Astrocyte of the cerebellum (primary cell): ENCODE measurements at regions not wholly inside any gene's neighbourhood (a gene's known extent, or its start where the extent isn't known, plus 50 kb on each side); places are given as distances from the start of the nearest gene placed in this dataset.

ENCODE experiments used
- DNase-seq: peaks from one replicate; pipeline ENCODE4 v3.0.0-alpha.2; 2011; ENCODE audit warnings: low read depth
- H3K4me3 ChIP-seq: 2 replicates; pipeline ENCODE4 v1.5.1; 2011; ENCODE audit warnings: mild to moderate bottlenecking, low read depth, low read length, moderate library complexity
- in situ Hi-C: cut with HindIII; loops from 2 replicates; pipeline ENCODE4 v1.10.0; 2017; ENCODE audit warnings: low sequenced_read_pairs
- TF ChIP-seq, protein P1 (sequence below): IDR thresholded peaks from 2 replicates; pipeline ENCODE4 v1.5.1; 2012; ENCODE audit warnings: low read length, low read depth, moderate library complexity, mild to moderate bottlenecking; ENCODE audit errors: missing control alignments

DNA sequence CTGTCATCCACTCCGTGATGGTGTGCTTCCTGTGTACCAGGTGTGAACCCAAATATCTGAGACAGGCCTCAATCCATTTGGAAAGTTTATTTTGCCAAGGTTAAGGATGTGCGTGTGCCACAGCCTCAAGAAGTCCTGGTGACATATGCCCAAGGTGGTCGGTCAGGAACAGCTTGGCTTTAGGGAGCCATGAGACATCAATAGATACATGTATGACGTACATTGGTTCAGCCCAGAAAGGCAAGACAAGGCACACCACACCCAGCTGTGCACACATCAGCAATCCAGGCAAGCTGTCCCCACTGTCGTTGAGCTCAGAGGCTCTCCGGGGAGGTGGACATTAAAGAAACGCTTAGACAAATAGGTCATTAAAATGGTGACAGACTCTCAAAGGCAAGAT, 56.8 kb upstream of the SHANK2 start:
- in situ Hi-C loops = no loop called here
- TF ChIP-seq, protein P1, sequence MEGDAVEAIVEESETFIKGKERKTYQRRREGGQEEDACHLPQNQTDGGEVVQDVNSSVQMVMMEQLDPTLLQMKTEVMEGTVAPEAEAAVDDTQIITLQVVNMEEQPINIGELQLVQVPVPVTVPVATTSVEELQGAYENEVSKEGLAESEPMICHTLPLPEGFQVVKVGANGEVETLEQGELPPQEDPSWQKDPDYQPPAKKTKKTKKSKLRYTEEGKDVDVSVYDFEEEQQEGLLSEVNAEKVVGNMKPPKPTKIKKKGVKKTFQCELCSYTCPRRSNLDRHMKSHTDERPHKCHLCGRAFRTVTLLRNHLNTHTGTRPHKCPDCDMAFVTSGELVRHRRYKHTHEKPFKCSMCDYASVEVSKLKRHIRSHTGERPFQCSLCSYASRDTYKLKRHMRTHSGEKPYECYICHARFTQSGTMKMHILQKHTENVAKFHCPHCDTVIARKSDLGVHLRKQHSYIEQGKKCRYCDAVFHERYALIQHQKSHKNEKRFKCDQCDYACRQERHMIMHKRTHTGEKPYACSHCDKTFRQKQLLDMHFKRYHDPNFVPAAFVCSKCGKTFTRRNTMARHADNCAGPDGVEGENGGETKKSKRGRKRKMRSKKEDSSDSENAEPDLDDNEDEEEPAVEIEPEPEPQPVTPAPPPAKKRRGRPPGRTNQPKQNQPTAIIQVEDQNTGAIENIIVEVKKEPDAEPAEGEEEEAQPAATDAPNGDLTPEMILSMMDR = no peak
- H3K4me3 ChIP-seq = no peak overlapping the region
- DNase-seq = no peak

DNA sequence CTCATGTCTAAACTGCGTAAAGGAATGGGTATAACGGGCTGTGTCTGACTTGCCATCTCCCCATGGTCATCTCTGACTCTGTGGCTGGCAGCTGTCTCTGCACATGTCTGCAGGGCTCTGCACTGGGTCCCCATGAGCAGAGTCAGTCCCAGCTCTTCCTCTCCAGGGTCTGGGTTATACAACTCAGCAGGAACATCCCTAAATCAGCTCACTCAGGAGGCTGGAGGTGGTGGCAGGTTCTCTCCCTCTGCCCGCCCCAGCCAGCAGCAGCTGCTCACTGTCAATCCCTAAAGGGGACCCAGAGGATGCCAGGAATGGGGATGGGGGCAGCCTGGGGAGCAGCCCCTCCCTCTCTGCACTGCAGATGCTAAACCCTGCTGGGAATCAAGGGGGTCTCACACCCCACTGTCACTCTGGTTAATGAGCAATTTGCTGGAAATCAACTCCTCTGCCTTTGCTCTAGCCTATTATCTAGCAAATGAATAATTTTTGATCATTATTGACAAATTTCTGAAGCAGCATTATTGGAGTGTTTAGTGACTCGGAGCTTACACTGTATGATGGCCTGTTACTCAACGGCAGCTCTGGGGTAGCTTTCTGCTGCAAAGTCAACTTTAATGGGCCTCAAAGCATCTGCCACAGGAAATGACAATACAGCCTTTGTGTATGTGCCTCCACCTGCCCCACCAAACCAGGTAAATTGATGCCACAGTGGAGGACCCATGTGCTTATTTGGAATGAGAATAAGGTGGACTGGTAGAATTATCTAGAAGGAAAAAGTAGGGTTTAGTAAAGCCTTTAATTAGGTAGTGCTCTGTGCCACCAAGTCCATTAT, 55.7 kb upstream of the SHANK2 start:
- H3K4me3 ChIP-seq = no peak overlapping the region
- TF ChIP-seq, protein P1 = no peak
- DNase-seq = no peak
- in situ Hi-C loops = no loop called here

DNA sequence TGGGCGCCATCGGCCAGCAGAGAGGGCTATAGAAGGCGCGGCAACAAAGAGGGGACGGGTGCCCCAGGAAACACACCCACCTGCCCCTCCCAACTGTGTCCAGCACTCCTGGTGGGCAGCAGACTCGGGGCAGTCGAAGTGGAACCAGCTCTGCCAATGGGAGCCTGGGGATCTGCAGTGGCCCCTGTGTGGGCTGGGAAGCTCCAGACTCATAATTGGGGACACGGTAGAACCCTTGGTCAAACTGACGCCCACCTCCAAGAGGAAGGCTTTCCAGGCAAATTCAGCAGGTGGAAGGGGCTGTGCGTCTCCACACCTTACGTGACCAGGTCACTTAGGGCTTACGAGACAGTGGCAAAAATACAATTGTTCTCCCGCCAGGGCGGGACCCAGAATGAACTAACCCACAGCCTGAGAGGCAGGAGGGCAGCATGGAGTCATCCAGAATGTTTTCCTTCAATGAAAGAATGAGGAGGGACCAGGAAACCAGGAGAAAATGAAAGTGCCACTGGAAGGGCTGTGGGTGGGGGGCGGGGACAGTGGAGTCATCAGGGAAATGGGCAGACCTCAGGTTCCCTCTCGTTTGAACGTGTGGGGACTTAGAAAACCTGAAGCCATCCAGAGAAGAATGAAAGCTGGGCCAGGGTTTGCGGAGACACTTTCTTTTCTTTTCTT, 53.2 kb upstream of the SHANK2 start:
- H3K4me3 ChIP-seq = no peak overlapping the region
- TF ChIP-seq, protein P1 = no peak
- in situ Hi-C loops = no loop called here
- no peak for DNase-seq

DNA sequence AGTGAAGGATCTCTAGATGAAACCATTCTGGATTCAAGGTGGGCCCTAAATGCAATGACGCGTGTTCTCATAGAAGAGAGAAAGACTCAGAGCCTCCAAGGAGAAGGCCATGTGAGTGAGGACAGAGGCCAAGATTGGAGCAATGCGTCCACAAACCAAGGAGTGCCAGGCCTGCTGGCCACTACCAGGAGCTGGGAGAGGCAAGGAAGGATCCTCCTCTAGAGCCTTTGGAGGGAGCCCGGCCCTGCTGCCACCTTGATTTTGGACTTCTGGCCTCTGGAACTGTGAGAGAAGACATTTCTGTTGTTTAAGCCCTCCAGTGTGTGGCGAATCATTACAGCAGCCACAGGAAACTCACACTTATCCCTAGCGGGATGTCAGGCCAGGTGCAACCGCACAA, 52.7 kb upstream of the SHANK2 start:
- TF ChIP-seq, protein P1 = no peak
- no peak for DNase-seq
- H3K4me3 ChIP-seq = no peak overlapping the region
- in situ Hi-C loops = no loop called here

DNA sequence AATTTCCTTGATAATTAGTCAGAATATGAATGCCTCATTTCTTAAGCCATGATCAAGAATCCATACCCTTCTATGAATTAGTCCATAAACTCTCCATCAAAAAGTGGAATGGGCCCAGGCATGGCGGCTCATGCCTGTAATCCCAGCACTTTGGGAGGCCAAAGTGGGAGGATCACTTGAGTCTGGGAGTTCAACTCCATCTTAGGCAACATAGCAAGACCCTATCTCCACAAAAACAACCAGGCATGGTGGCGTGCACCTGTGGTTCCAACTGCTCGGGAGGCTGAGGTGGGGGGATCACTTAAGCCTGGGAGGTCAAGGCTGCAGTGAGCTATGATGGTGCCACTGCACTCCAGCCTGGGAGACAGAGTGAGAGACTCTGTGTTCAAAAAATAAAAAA, 52.1 kb upstream of the SHANK2 start:
- TF ChIP-seq, protein P1 = no peak
- DNase-seq = no peak
- no peak overlapping the region for H3K4me3 ChIP-seq
- in situ Hi-C loops = loop anchor here (5.0 kb wide), 1 partner anchor 33 kb away; no protein-coding TSS in a partner anchor

DNA sequence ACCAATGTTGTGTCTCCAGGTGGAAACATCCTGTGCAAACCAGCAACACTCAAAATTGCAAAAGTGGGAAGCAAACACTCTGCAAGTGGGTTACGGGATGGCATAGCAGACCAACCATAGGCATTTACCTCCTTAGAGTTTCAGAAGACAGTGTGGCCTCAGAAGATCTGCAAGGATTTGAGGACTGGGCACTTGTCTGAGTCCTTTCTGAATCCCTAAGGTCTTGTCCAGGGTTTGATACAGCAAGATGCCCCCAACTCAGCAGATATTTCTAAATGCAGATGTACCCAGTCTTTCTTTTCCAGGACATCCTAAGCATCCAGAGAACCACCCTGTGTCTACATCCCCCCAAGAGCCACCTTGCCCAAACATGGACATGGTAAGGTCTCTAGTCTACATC, 51.7 kb upstream of the SHANK2 start:
- H3K4me3 ChIP-seq = no peak overlapping the region
- in situ Hi-C loops = loop anchor here (5.0 kb wide), 1 partner anchor 33 kb away; no protein-coding TSS in a partner anchor
- TF ChIP-seq, protein P1 = no peak
- DNase-seq = no peak
